Posterior cingulate gyrus (tissue), 11 donors: ENCODE measurements at regions not wholly inside any gene's neighbourhood (a gene's known extent, or its start where the extent isn't known, plus 50 kb on each side); places are given as distances from the start of the nearest gene placed in this dataset.

ENCODE experiments used
- DNase-seq, 10 donors: peaks; one replicate each; pipeline versions ENCODE4 v3.0.0 to v3.0.0-alpha.2; 2020 to 2021; ENCODE audit warnings: mixed read lengths in 3 of 10
- intact Hi-C: fragments of 100-400 bp; cut with DNase I; formaldehyde crosslinking; loops from one replicate; pipeline ENCODE4 v1.15.1; 2023

GRCh38 chr2:239455436-239456203 is 54.8 kb upstream of the HDAC4 start:
- intact Hi-C loops = no loop called here
- peak in 2 of 10 donors; percentile 15 to 50 for DNase-seq

- no peak for DNase-seq
- intact Hi-C loops = no loop called here
These were observed 53.7 kb upstream of the HDAC4 start for GRCh38 chr2:239454507-239454906.
